ENCODE measurements at regions not wholly inside any gene's neighbourhood (a gene's known extent, or its start where the extent isn't known, plus 50 kb on each side); places are given as distances from the start of the nearest gene placed in this dataset.

DNA sequence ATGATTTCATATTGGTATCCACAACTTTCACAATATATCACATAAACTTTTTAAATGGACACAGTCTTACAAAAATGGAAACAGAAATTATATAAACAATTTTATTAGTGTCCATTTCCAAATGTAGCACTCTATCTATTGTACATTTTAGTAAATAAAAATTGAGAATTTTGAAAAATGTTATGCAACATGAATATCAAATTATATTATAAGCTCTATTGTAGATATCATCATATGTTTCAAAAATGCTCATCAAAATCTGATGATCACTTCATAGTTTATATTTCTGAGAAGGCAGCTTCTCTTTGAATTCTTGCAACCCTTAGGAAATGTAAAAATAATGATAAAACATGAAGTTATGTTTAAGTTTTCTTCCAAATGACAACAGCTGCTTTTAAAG, 1928.6 kb downstream of the PCDH9 start:
- no peak for TF ChIP-seq POLR2A (IDR thresholded peaks at IDR 0.05)
- TF ChIP-seq, protein P1, sequence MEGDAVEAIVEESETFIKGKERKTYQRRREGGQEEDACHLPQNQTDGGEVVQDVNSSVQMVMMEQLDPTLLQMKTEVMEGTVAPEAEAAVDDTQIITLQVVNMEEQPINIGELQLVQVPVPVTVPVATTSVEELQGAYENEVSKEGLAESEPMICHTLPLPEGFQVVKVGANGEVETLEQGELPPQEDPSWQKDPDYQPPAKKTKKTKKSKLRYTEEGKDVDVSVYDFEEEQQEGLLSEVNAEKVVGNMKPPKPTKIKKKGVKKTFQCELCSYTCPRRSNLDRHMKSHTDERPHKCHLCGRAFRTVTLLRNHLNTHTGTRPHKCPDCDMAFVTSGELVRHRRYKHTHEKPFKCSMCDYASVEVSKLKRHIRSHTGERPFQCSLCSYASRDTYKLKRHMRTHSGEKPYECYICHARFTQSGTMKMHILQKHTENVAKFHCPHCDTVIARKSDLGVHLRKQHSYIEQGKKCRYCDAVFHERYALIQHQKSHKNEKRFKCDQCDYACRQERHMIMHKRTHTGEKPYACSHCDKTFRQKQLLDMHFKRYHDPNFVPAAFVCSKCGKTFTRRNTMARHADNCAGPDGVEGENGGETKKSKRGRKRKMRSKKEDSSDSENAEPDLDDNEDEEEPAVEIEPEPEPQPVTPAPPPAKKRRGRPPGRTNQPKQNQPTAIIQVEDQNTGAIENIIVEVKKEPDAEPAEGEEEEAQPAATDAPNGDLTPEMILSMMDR (IDR thresholded peaks at IDR 0.05), result no peak
